ENCODE measurements at regions not wholly inside any gene's neighbourhood (a gene's known extent, or its start where the extent isn't known, plus 50 kb on each side); places are given as distances from the start of the nearest gene placed in this dataset.

- Histone ChIP-seq H3K36me3 (ENCODE audit: insufficient read depth, low read length) (no peaks in the 10 kb centered on the region), H2AFZ (ENCODE audit: low read depth, low read length) (no peak overlapping the region), H3K4me3 (ENCODE audit: low read depth in 1 of 2, low read length in 2 of 2) (no peak overlapping the region), H4K20me1 (ENCODE audit: insufficient read depth, low read length) (no peaks in the 10 kb centered on the region), H3K27ac (ENCODE audit: low read length) (no peak overlapping the region), H3K27me3 (ENCODE audit: insufficient read depth, low read length, poor library complexity) (no peaks in the 10 kb centered on the region), H3K4me1 (ENCODE audit: insufficient read depth, low read length) (no peaks in the 10 kb centered on the region), H3K9ac (ENCODE audit: low read depth, low read length) (no peak overlapping the region), H3K79me2 (ENCODE audit: insufficient read depth, low read length) (no peaks in the 10 kb centered on the region), H3K4me2 (ENCODE audit: insufficient read depth, low read length) (no peak overlapping the region), H3K9me3 (ENCODE audit: insufficient read depth, low read length, severe bottlenecking) (no peaks in the 10 kb centered on the region)
- peak; percentile 69 for ATAC-seq (ENCODE audit: insufficient read depth, low read depth)
- peak; percentile 43 for DNase-seq
- TF ChIP-seq CTCF (IDR thresholded peaks at IDR 0.05; ENCODE audit: borderline replicate concordance, extremely low read depth, low read length, poor library complexity, severe bottlenecking) = no peak
- TF ChIP-seq EZH2 (IDR thresholded peaks at IDR 0.05; ENCODE audit: borderline replicate concordance, low read depth, low read length, severe bottlenecking) = no peak
Measured at GRCh38 chr18:77360315-77361190, 110.9 kb downstream of the GALR1 start.

GRCh38 chr18:77361382-77361781 is 111.7 kb downstream of the GALR1 start:
- Histone ChIP-seq H3K9ac (ENCODE audit: low read depth, low read length) (no peak overlapping the region), H2AFZ (ENCODE audit: low read depth, low read length) (no peak overlapping the region), H3K27ac (ENCODE audit: low read length) (no peak overlapping the region), H3K79me2 (ENCODE audit: insufficient read depth, low read length) (no peaks in the 10 kb centered on the region), H4K20me1 (ENCODE audit: insufficient read depth, low read length) (no peaks in the 10 kb centered on the region), H3K4me1 (ENCODE audit: insufficient read depth, low read length) (no peaks in the 10 kb centered on the region), H3K9me3 (ENCODE audit: insufficient read depth, low read length, severe bottlenecking) (no peaks in the 10 kb centered on the region), H3K4me2 (ENCODE audit: insufficient read depth, low read length) (no peak overlapping the region), H3K36me3 (ENCODE audit: insufficient read depth, low read length) (no peaks in the 10 kb centered on the region), H3K4me3 (ENCODE audit: low read depth in 1 of 2, low read length in 2 of 2) (no peak overlapping the region), H3K27me3 (ENCODE audit: insufficient read depth, low read length, poor library complexity) (no peaks in the 10 kb centered on the region)
- no peak for TF ChIP-seq CTCF (IDR thresholded peaks at IDR 0.05; ENCODE audit: borderline replicate concordance, extremely low read depth, low read length, poor library complexity, severe bottlenecking)
- no peak for TF ChIP-seq EZH2 (IDR thresholded peaks at IDR 0.05; ENCODE audit: borderline replicate concordance, low read depth, low read length, severe bottlenecking)
- no peak for ATAC-seq (ENCODE audit: insufficient read depth, low read depth)
- no peak for DNase-seq

- Histone ChIP-seq H3K4me3 (ENCODE audit: low read depth in 1 of 2, low read length in 2 of 2) (no peak overlapping the region), H4K20me1 (ENCODE audit: insufficient read depth, low read length) (no peaks in the 10 kb centered on the region), H3K36me3 (ENCODE audit: insufficient read depth, low read length) (no peaks in the 10 kb centered on the region), H3K27ac (ENCODE audit: low read length) (no peak overlapping the region), H3K79me2 (ENCODE audit: insufficient read depth, low read length) (no peaks in the 10 kb centered on the region), H3K4me1 (ENCODE audit: insufficient read depth, low read length) (no peaks in the 10 kb centered on the region), H2AFZ (ENCODE audit: low read depth, low read length) (no peak overlapping the region), H3K9ac (ENCODE audit: low read depth, low read length) (no peak overlapping the region), H3K27me3 (ENCODE audit: insufficient read depth, low read length, poor library complexity) (no peaks in the 10 kb centered on the region), H3K4me2 (ENCODE audit: insufficient read depth, low read length) (no peak overlapping the region), H3K9me3 (ENCODE audit: insufficient read depth, low read length, severe bottlenecking) (peaks cover 17% of the 10 kb centered on the region)
- TF ChIP-seq CTCF (IDR thresholded peaks at IDR 0.05; ENCODE audit: borderline replicate concordance, extremely low read depth, low read length, poor library complexity, severe bottlenecking) = no peak
- no peak for TF ChIP-seq EZH2 (IDR thresholded peaks at IDR 0.05; ENCODE audit: borderline replicate concordance, low read depth, low read length, severe bottlenecking)
- DNase-seq (no peak), ATAC-seq (ENCODE audit: insufficient read depth, low read depth) (no peak)
Measured at GRCh38 chr18:77365667-77366066, 116.0 kb downstream of the GALR1 start.

All from DND-41 (cell line).